ENCODE measurements at regions not wholly inside any gene's neighbourhood (a gene's known extent, or its start where the extent isn't known, plus 50 kb on each side); places are given as distances from the start of the nearest gene placed in this dataset.

DNA sequence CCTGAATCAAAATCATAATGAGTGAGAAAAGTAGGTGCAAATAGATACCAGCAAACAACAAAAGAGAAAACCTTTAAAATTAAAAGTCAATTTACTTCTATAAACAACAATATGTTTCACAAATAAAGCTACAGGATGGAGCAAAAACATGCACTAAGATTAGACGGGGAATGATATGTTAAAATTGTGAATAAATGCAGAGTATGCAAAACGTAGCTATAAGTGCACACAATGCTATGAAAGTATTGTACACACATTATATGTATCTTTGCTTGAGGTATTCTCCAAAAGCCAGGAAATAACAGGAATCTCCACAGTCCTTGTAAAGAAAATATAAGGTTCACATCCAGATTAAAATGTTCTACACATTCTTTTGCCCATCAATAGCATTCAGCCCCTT lies 523.9 kb downstream of the EFNB2 start:
- no peak for TF ChIP-seq EZH2 (IDR thresholded peaks at IDR 0.05; ENCODE audit: insufficient read depth, poor library complexity, severe bottlenecking)
- TF ChIP-seq EZH2phosphoT487 (IDR thresholded peaks at IDR 0.05; ENCODE audit: insufficient read depth, low read depth), result no peak
